Calu3 (cell line): ENCODE measurements at regions not wholly inside any gene's neighbourhood (a gene's known extent, or its start where the extent isn't known, plus 50 kb on each side); places are given as distances from the start of the nearest gene placed in this dataset.
"Not testable (repeated sequence)": the region's sequence is repeated elsewhere in the genome, so short reads cannot be mapped to it uniquely, and the experiment has no call there.

Experiments used
- BruUV-seq: library from RNA; stranded (reverse); fragments of 400-500 nt; replicated peaks from 2 replicates; lab custom pipeline; 2021; lab: Mats Ljungman, UMichigan
- CTCF ChIA-PET: fragments of 300-600 bp; sonication (Branson Sonifier 250); formaldehyde crosslinking; loops from one replicate; lab custom pipeline; 2022; ENCODE audit warnings: antibody characterized with exemption; lab: Charles Lee
- DNase-seq: peaks from one replicate; pipeline ENCODE4 v3.0.0; 2022
- H3K27ac Mint-ChIP-seq: one replicate; pipeline ENCODE4 v1.8.0; 2022; ENCODE audit warnings: mixed read lengths; ENCODE audit not compliant: unreplicated experiment
- H3K27me3 Mint-ChIP-seq: one replicate; pipeline ENCODE4 v1.8.0; 2022; ENCODE audit warnings: mixed read lengths; ENCODE audit not compliant: unreplicated experiment
- H3K36me3 Mint-ChIP-seq: one replicate; pipeline ENCODE4 v1.8.0; 2022; ENCODE audit warnings: mild to moderate bottlenecking, moderate library complexity, mixed read lengths; ENCODE audit not compliant: insufficient read depth, unreplicated experiment
- H3K4me1 Mint-ChIP-seq: one replicate; pipeline ENCODE4 v1.8.0; 2022; ENCODE audit warnings: mild to moderate bottlenecking, low read depth, mixed read lengths; ENCODE audit not compliant: unreplicated experiment
- H3K4me3 Mint-ChIP-seq: one replicate; pipeline ENCODE4 v1.8.0; 2022; ENCODE audit warnings: mild to moderate bottlenecking, low read depth, moderate library complexity, mixed read lengths; ENCODE audit not compliant: unreplicated experiment
- H3K9me3 Mint-ChIP-seq: one replicate; pipeline ENCODE4 v1.8.0; 2022; ENCODE audit warnings: low read depth, mixed read lengths; ENCODE audit not compliant: unreplicated experiment
- intact Hi-C: fragments of 100-400 bp; cut with micrococcal nuclease; formaldehyde crosslinking; loops from one replicate; pipeline ENCODE4 v1.10.0; 2022; ENCODE audit not compliant: unreplicated experiment
- TF ChIP-seq, protein P1 (sequence below): fragments of 200-600 bp; IDR thresholded peaks from one replicate; pipeline ENCODE4 v1.8.0; 2022; ENCODE audit warnings: antibody characterized with exemption; ENCODE audit not compliant: unreplicated experiment

DNA sequence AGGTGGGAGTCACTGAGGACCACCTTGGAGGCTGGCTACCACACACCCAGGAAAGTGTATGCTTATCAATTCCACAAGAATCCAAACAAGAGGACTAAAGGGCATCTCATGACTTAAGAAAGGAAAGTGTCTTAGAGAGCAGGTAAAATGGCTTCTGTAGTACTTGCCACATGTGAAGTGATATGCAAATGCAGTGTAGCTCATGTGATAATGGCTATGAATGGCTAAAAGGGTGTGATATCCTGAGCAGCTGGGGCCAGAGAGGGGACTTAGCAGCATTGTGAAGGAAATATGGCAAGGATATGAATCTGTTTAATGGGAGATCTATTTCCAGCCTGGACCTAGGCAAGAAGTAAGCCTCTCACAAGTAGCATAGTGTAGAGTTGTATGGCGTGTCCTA is 90.5 kb downstream of the BUB3 start:
- TF ChIP-seq, protein P1, sequence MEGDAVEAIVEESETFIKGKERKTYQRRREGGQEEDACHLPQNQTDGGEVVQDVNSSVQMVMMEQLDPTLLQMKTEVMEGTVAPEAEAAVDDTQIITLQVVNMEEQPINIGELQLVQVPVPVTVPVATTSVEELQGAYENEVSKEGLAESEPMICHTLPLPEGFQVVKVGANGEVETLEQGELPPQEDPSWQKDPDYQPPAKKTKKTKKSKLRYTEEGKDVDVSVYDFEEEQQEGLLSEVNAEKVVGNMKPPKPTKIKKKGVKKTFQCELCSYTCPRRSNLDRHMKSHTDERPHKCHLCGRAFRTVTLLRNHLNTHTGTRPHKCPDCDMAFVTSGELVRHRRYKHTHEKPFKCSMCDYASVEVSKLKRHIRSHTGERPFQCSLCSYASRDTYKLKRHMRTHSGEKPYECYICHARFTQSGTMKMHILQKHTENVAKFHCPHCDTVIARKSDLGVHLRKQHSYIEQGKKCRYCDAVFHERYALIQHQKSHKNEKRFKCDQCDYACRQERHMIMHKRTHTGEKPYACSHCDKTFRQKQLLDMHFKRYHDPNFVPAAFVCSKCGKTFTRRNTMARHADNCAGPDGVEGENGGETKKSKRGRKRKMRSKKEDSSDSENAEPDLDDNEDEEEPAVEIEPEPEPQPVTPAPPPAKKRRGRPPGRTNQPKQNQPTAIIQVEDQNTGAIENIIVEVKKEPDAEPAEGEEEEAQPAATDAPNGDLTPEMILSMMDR, result no peak
- Mint-ChIP-seq H3K4me1 (no peaks in the 10 kb centered on the region), H3K9me3 (no peaks in the 10 kb centered on the region), H3K4me3 (no peak overlapping the region), H3K27me3 (no peaks in the 10 kb centered on the region), H3K27ac (no peak overlapping the region), H3K36me3 (no peaks in the 10 kb centered on the region)
- intact Hi-C loops, result no loop called here
- CTCF ChIA-PET, result no interaction called here
- BruUV-seq, result no TSS peak
- DNase-seq, result no peak

DNA sequence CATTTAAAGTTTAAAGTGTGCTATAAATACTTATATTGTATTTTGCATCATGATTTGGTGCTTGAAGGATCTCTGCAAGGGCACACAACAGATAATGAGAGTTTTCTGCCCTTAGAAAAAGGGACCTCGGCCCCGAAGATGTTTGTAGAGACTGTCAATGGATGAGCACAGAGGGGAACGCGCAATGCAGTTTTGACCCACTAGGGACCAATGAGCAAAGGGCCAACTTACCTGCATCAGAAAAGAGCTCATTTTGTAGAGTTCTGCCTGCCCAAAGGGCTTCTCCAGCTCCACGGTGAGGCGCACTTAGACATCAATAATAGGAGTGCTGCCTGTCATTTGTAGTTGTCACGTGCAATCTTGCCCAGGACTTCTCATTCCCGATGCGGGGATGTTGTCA is 91.1 kb downstream of the BUB3 start:
- intact Hi-C loops, result no loop called here
- Mint-ChIP-seq H3K27ac (no peak overlapping the region), H3K4me1 (no peaks in the 10 kb centered on the region), H3K9me3 (no peaks in the 10 kb centered on the region), H3K4me3 (no peak overlapping the region), H3K36me3 (no peaks in the 10 kb centered on the region), H3K27me3 (no peaks in the 10 kb centered on the region)
- TF ChIP-seq, protein P1, result no peak
- BruUV-seq, result no TSS peak
- DNase-seq, result no peak
- CTCF ChIA-PET, result no interaction called here

DNA sequence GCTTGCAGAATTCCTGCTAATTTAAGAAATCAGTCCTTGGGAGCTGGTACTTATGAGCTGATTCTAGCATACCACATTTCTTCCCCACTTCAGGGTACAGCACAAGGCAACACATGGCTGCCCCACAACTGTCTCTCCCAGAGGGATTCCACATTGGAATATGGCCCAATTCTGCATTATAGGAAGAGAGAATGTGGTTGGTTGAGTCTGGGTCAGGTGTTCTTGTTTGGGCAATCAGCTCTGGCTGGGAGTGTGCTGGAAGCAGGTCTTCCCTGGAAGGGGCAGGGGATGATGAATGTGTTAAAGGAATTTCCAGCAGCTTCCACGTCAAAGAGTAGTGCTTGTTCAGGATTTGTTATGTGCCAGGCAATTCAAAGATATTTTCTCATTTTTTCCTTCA is 95.7 kb downstream of the BUB3 start:
- TF ChIP-seq, protein P1, result no peak
- BruUV-seq, result no TSS peak
- CTCF ChIA-PET, result no interaction called here
- intact Hi-C loops, result no loop called here
- H3K4me3 Mint-ChIP-seq, result no peak overlapping the region
- H3K9me3 Mint-ChIP-seq, result no peaks in the 10 kb centered on the region
- no peak overlapping the region for H3K27ac Mint-ChIP-seq
- no peaks in the 10 kb centered on the region for H3K4me1 Mint-ChIP-seq
- no peaks in the 10 kb centered on the region for H3K36me3 Mint-ChIP-seq
- no peak for DNase-seq
- no peaks in the 10 kb centered on the region for H3K27me3 Mint-ChIP-seq

DNA sequence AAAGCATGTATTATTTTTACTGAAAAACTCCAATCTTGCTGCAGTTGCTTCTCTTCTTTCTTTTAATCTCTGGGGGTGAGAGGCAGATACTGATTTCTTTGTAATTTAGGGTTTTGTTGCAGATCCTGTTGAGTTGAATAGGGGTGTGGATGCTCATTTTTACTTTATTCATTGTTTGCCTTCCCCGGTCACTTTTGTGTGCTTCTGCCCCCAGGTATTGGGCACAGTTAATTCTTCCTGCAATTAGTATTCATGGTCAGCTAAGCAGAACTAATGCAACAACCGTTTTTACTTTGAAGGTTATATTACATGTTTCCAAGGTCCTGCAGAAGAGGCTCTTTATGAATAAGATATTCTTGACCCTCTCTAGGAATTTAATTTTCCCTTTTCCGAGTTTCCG is 96.4 kb downstream of the BUB3 start:
- Mint-ChIP-seq H3K36me3 (no peaks in the 10 kb centered on the region), H3K9me3 (no peaks in the 10 kb centered on the region), H3K27ac (no peak overlapping the region), H3K4me1 (no peaks in the 10 kb centered on the region), H3K27me3 (no peaks in the 10 kb centered on the region), H3K4me3 (no peak overlapping the region)
- intact Hi-C loops, result no loop called here
- DNase-seq, result no peak
- BruUV-seq, result no TSS peak
- CTCF ChIA-PET, result no interaction called here
- TF ChIP-seq, protein P1, result no peak

DNA sequence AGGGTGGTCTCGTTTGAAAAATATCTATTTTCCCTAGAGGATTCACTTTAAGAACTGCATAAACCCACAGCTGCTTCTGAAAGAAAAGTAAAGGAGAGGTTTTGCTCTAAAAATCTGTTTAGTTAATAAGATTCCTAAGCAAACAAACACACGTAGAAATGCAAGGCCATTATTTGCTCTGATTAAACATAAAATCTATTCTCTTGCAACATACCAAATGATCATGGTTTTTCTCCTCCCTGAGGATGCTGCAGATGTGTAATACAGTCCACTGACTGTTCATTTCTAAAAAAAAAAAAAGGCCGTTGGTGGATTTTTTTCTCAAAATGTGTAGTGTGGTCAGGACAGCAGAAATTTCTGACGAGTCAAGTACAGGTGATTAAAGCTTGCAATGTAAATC is 98.6 kb downstream of the BUB3 start:
- TF ChIP-seq, protein P1, result no peak
- no peaks in the 10 kb centered on the region for H3K4me1 Mint-ChIP-seq
- no peak overlapping the region for H3K4me3 Mint-ChIP-seq
- H3K27ac Mint-ChIP-seq, result no peak overlapping the region
- intact Hi-C loops, result no loop called here
- no TSS peak for BruUV-seq
- DNase-seq, result no peak
- no peaks in the 10 kb centered on the region for H3K9me3 Mint-ChIP-seq
- H3K36me3 Mint-ChIP-seq, result no peaks in the 10 kb centered on the region
- CTCF ChIA-PET, result no interaction called here
- no peaks in the 10 kb centered on the region for H3K27me3 Mint-ChIP-seq

DNA sequence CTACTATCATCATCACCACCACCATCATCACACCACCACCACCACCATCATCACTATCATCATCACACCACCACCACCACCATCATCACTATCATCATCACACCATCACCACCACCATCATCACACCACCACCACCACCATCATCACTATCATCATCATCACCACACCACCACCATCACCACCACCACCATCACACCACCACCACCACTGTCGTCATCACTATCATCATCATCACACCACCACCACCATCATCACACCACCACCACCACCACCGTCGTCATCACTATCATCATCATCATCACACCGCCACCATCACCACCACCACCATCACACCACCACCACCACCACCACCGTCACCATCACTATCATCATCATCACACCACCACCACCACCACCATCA is 100.1 kb downstream of the BUB3 start:
- H3K27me3 Mint-ChIP-seq, intact Hi-C loops, CTCF ChIA-PET, H3K4me3 Mint-ChIP-seq, H3K27ac Mint-ChIP-seq, BruUV-seq, DNase-seq, H3K4me1 Mint-ChIP-seq, H3K9me3 Mint-ChIP-seq, H3K36me3 Mint-ChIP-seq: not testable (repeated sequence)
